Fibroblast of lung (primary cell): ENCODE measurements at regions not wholly inside any gene's neighbourhood (a gene's known extent, or its start where the extent isn't known, plus 50 kb on each side); places are given as distances from the start of the nearest gene placed in this dataset.

Experiments
- EZH2 ChIP-seq: IDR thresholded peaks from 2 replicates; pipeline ENCODE4 v1.5.1; 2012; ENCODE audit warnings: low read length, control low read depth, mild to moderate bottlenecking; ENCODE audit errors: missing control alignments
- TF ChIP-seq, protein P1 (sequence below), 2 donors: IDR thresholded peaks in 1 of 2; conservative IDR thresholded peaks in 1 of 2; 1 replicate in 1 of 2; 2 replicates in 1 of 2; pipeline ENCODE4 v1.5.1; 2011 to 2012; ENCODE audit warnings: low read length in 2 of 2, control low read depth in 1 of 2, inconsistent platforms in 1 of 2, low read depth in 1 of 2, mild to moderate bottlenecking in 1 of 2

DNA sequence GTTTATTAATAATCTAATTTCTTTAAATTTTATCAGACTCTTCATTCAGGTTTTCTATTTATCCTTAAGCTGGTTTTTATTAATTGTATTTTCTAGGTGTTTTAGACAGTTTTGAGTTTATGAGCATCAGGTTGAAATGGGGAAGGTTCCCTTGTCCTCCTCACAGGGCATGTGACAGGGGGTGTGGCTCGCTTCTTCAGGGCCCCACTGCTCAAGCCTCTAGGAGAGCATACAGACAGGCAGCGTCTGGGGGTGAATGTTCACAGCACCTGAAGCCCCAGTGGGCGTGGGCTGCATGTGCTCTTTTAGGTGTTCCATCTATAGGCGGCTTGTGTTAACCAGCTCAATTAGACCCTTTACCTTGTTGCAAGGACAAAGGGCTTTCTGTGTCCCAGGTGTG, 78.2 kb upstream of the RUFY1 start:
- TF ChIP-seq, protein P1, sequence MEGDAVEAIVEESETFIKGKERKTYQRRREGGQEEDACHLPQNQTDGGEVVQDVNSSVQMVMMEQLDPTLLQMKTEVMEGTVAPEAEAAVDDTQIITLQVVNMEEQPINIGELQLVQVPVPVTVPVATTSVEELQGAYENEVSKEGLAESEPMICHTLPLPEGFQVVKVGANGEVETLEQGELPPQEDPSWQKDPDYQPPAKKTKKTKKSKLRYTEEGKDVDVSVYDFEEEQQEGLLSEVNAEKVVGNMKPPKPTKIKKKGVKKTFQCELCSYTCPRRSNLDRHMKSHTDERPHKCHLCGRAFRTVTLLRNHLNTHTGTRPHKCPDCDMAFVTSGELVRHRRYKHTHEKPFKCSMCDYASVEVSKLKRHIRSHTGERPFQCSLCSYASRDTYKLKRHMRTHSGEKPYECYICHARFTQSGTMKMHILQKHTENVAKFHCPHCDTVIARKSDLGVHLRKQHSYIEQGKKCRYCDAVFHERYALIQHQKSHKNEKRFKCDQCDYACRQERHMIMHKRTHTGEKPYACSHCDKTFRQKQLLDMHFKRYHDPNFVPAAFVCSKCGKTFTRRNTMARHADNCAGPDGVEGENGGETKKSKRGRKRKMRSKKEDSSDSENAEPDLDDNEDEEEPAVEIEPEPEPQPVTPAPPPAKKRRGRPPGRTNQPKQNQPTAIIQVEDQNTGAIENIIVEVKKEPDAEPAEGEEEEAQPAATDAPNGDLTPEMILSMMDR (conservative IDR thresholded peaks at IDR 0.05 in 1 of 2, IDR thresholded peaks at IDR 0.05 in 1 of 2; ENCODE audit: low read depth in 1 of 2, low read length in 2 of 2), result no peak
- TF ChIP-seq EZH2, result no peak
